ENCODE measurements at regions not wholly inside any gene's neighbourhood (a gene's known extent, or its start where the extent isn't known, plus 50 kb on each side); places are given as distances from the start of the nearest gene placed in this dataset.

DNA sequence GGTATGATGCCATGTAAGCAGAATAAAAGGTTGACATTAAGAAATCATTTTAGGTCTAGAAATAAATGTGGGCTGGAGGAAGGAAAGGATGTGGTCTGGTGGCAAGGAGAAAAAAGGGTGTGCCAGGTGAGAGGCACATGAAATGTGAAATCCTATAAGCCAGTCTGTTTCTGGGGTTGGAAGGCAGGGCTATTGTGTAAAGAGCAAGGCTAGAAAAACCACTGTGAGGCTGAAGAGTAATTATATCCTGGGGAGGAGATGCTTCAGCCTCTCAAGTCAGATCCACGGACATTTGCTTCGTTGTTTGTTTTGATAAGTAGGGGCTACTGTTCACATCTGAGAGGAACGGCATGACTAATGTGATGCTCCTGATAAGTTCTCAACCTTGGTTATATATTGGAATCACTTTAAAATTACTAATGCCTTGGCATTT, 77.5 kb upstream of the CTSC start:
- TF ChIP-seq GATA2 (IDR thresholded peaks at IDR 0.05; ENCODE audit: low read depth, low read length), result no peak
- TF ChIP-seq GATA3 (IDR thresholded peaks at IDR 0.05; ENCODE audit: low read depth, low read length), result no peak
